Activated CD4-positive, alpha-beta T cell treated with anti-CD3 and anti-CD28 coated beads, Interleukin-2, amount 10 ng/mL, durations not matched to agents 7 days and 5 days (primary cell): ENCODE measurements at regions not wholly inside any gene's neighbourhood (a gene's known extent, or its start where the extent isn't known, plus 50 kb on each side); places are given as distances from the start of the nearest gene placed in this dataset.
"Not testable (repeated sequence)": the region's sequence is repeated elsewhere in the genome, so short reads cannot be mapped to it uniquely, and the experiment has no call there.

Experiments used
- CTCF ChIA-PET: fragments of 350-600 bp; sonication (Branson Sonifier 250); formaldehyde crosslinking; loops from one replicate; lab custom pipeline; 2021; ENCODE audit warnings: antibody characterized with exemption; lab: Charles Lee
- POLR2A ChIA-PET: fragments of 350-600 bp; sonication (Branson Sonifier 250); formaldehyde crosslinking; loops from one replicate; lab custom pipeline; 2021; ENCODE audit warnings: antibody characterized with exemption; lab: Charles Lee
- DNase-seq: peaks from one replicate; pipeline ENCODE4 v3.0.0-alpha.2; 2020
- H3K27ac Mint-ChIP-seq: one replicate; pipeline ENCODE4 v1.8.0; 2021; ENCODE audit warnings: mild to moderate bottlenecking, moderate library complexity, mixed read lengths
- H3K27me3 Mint-ChIP-seq: one replicate; pipeline ENCODE4 v1.8.0; 2021; ENCODE audit warnings: mixed read lengths
- H3K36me3 Mint-ChIP-seq: one replicate; pipeline ENCODE4 v1.8.0; 2021; ENCODE audit warnings: low read depth, mixed read lengths
- H3K4me1 Mint-ChIP-seq: one replicate; pipeline ENCODE4 v1.8.0; 2021; ENCODE audit warnings: mixed read lengths
- H3K4me3 Mint-ChIP-seq: one replicate; pipeline ENCODE4 v1.8.0; 2021; ENCODE audit warnings: mild to moderate bottlenecking, moderate library complexity, mixed read lengths
- H3K9me3 Mint-ChIP-seq: one replicate; pipeline ENCODE4 v1.8.0; 2021; ENCODE audit warnings: mixed read lengths

DNA sequence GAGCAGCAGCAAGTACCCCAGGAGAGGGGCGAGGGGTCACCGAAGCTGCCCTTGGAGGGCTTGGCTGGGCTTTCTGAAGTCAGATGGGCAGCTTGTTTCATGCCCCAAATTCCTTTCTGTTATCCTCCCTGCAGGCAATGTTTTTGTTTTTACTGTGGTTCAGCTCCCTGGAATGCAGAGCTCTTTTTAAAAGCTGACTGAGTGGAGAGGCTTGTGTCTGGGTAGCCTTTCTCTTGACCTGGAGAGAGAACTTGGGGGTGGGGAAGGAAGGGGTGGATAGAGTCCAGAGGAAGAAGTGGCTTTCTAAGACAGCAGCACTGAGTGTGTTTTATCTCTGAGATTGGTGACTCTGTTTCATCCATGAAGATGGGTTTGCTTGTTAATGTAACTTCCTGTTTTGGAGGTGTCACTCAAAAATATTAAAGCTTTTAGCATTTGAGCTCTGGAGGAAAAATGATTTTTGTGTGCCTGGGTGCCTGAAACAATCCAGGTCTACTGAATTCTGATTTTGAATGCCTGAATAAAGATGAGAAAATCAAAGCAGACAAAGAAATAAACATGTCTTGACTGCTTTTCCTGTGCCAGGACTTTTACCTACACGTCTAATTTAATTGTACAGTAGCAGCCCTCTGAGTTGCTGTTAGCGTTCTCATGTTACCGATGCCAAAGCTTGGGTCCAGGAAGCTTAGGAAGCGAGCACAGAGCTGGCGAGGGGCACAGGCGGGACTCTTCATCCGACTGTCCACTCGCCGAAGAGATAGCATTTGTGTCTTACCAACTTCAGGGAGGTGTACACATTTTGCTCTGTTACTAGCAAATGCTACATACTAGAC lies 78.2 kb upstream of the EEF1E1 start:
- CTCF ChIA-PET, result interaction anchor here (0.6 kb wide), 2 partner anchors 492 to 642 kb away, joined by 3 to 4 read pairs; no protein-coding TSS in a partner anchor
- H3K36me3 Mint-ChIP-seq, result no peaks in the 10 kb centered on the region
- no peaks in the 10 kb centered on the region for H3K4me1 Mint-ChIP-seq
- no peak for DNase-seq
- H3K9me3 Mint-ChIP-seq, result no peaks in the 10 kb centered on the region
- peaks cover 13% of the 10 kb centered on the region for H3K27me3 Mint-ChIP-seq
- no peak overlapping the region for H3K27ac Mint-ChIP-seq
- POLR2A ChIA-PET, result interaction anchor here (0.6 kb wide), 1 partner anchor 22 kb away, joined by 3 read pairs; no protein-coding TSS in a partner anchor
- no peak overlapping the region for H3K4me3 Mint-ChIP-seq

DNA sequence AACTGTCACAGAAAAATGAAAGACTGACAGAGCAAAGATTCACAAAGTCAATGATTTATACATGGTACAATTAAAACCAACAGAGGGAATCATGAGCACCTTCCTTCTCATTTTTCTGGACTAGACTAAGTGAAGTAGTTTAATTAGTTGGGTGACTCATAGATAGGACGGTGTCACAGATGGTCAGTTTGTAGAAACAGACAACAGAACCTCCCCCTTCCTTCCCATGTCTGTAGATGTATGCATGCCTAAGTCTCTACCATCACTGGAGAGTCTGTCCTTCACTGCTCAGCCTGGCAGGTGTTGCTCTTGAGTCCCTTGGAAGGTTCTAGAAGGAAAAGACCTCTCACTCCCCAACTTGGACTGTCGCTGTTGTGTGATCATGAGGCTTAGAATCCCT lies 75.4 kb upstream of the EEF1E1 start:
- H3K4me1 Mint-ChIP-seq, result no peaks in the 10 kb centered on the region
- H3K36me3 Mint-ChIP-seq, result no peaks in the 10 kb centered on the region
- peaks cover 8% of the 10 kb centered on the region for H3K27me3 Mint-ChIP-seq
- ChIA-PET POLR2A (no interaction called here), CTCF (no interaction called here)
- H3K4me3 Mint-ChIP-seq, result no peak overlapping the region
- no peak for DNase-seq
- H3K9me3 Mint-ChIP-seq, result no peaks in the 10 kb centered on the region
- no peak overlapping the region for H3K27ac Mint-ChIP-seq

DNA sequence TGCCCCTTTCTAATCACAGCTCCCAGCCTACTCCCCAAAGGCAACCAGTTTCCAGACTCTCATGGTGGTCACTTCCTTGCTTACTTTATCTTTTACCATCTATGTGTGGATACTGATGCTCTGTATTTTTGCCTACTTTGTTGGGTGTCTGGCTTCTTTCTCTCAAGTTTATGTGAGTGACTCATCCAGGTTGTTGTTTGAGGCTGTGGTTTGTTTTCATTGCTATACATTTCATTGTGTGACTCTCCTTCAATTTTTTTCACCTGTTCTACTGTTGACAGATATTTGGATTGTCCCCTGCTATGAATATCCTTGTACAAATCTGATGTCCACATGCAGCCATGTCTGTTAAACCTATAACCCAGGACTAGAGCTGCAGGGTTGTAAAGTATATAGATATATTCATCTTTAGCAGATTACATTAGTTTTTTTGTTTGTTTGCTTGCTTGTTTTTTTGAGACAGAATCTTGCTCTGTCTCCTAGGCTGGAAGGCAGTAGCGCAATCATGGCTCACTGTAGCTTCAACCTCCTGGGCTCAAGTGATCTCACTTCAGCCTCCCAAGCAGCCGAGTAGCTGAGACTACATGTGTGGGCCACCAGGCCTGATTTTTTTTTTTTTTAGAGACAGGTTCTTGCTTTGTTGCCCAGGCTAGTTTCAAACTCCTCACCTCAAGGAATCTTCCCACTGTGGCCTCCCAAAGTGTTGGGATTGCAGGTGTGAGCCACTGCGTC lies 72.9 kb upstream of the EEF1E1 start:
- H3K9me3 Mint-ChIP-seq, result no peaks in the 10 kb centered on the region
- peaks cover 6% of the 10 kb centered on the region for H3K27me3 Mint-ChIP-seq
- H3K36me3 Mint-ChIP-seq, result no peaks in the 10 kb centered on the region
- ChIA-PET POLR2A (no interaction called here), CTCF (no interaction called here)
- H3K27ac Mint-ChIP-seq, result no peak overlapping the region
- no peaks in the 10 kb centered on the region for H3K4me1 Mint-ChIP-seq
- DNase-seq, result no peak
- no peak overlapping the region for H3K4me3 Mint-ChIP-seq

DNA sequence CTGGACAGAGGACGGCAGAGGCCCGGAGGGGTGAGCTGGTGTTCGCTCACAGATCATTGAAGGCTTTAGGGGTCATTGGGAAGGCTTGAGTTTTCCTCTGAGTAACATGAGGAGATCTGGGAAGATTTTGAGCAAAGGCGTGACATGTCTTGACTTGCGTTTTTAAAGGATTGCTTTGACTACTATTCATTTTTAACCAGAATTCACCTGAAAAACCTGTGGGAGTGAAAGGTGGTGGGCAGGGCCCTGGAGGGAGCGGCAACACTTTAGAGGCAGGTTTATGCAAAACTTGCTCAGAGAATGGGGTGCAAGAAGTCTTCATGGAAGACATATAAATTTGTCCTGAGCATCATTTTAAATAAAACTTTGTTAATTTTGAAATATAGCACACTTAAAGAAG lies 72.2 kb upstream of the EEF1E1 start:
- Mint-ChIP-seq H3K27me3 (peaks cover 5% of the 10 kb centered on the region), H3K4me1 (no peaks in the 10 kb centered on the region), H3K9me3 (no peaks in the 10 kb centered on the region), H3K36me3 (no peaks in the 10 kb centered on the region), H3K4me3 (no peak overlapping the region), H3K27ac (no peak overlapping the region)
- CTCF ChIA-PET, result no interaction called here
- POLR2A ChIA-PET, result no interaction called here
- no peak for DNase-seq

DNA sequence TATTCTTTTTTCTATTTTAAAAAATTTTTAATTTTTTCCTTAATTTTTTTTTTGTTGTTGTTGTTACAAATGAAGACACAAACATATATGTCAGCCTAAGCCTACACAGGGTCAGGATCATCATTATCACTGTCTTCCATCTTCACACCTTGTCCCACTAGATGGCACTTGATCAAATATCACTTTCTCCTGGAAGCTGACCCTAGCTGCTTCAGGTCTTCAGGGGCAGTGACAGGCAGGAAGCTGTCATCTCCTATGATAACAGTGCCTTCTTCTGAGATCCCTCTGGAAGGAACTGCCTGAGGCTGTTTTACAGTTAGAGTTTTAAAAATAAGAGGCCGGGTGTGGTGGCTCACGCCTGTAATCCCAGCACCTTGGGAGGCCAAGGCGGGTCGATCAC lies 70.2 kb upstream of the EEF1E1 start:
- Mint-ChIP-seq H3K4me1 (no peaks in the 10 kb centered on the region), H3K27ac (no peak overlapping the region), H3K36me3 (no peaks in the 10 kb centered on the region), H3K9me3 (no peaks in the 10 kb centered on the region), H3K27me3 (peaks cover 5% of the 10 kb centered on the region), H3K4me3 (no peak overlapping the region)
- CTCF ChIA-PET, result no interaction called here
- DNase-seq, result no peak
- POLR2A ChIA-PET, result no interaction called here

DNA sequence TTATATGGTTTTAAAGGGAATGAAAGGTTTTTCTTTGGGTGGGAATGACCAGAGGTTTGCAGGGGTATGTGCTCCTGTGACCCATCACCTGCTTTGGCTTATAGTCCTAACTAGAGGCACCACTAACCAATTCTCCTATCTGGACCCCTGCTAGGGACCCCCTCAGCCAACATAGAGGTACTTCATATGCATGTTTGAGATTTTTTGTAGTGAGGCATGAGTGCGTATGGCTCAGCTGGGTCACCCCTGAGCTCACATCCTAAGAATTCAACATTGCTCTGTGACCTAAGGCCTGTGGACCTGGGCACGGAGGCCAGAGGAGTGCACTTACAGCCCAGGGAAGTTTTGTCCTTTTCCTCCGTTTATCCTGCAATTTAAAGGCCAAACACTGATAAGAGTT lies 68.4 kb upstream of the EEF1E1 start:
- DNase-seq, result no peak
- no peaks in the 10 kb centered on the region for H3K4me1 Mint-ChIP-seq
- H3K27ac Mint-ChIP-seq, result no peak overlapping the region
- H3K36me3 Mint-ChIP-seq, result no peaks in the 10 kb centered on the region
- ChIA-PET CTCF (no interaction called here), POLR2A (no interaction called here)
- no peak overlapping the region for H3K4me3 Mint-ChIP-seq
- H3K27me3 Mint-ChIP-seq, result peaks cover under 1% of the 10 kb centered on the region
- H3K9me3 Mint-ChIP-seq, result no peaks in the 10 kb centered on the region

DNA sequence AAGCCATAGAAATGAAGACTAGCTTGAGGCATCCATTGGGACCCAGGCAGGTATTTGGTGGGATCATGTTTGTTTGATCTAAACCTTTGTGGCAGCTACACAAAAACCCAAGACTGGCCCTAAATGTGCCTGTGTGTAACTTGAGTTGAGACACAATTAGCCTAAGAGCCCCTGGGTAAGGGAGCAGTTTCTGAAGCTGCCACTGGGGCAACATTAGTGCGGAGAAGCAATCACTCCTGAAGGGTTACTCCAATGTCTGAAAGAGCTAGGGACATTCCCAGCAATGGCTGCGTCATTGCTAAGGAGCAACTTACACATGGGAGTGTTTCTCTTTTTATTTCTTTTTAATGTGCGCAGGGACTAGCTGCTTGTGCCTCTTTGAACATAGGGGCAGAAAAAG lies 67.9 kb upstream of the EEF1E1 start:
- Mint-ChIP-seq H3K27me3 (no peaks in the 10 kb centered on the region), H3K36me3 (no peaks in the 10 kb centered on the region), H3K4me1 (no peaks in the 10 kb centered on the region), H3K4me3 (no peak overlapping the region), H3K27ac (no peak overlapping the region), H3K9me3 (no peaks in the 10 kb centered on the region)
- no peak for DNase-seq
- ChIA-PET POLR2A (no interaction called here), CTCF (no interaction called here)

DNA sequence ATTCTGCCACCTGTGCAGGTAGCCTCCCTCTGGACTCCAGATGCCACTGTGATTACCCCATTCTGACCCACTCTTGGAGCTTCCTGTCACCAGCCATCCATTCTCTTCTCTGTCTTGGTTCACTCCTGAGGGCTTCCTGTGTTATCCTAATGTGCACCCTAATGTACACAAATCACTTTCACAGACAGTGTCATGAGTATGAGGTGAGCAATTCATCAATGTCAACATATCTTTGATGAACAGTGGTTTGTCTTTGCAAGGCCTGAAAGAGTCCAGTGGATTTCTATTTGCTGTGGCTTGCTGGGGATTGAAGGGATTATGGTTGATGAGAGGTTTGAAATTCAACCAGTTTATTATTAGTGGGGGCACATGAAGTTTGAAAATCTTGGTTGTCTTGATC lies 63.8 kb upstream of the EEF1E1 start:
- no peaks in the 10 kb centered on the region for H3K4me1 Mint-ChIP-seq
- no peaks in the 10 kb centered on the region for H3K36me3 Mint-ChIP-seq
- ChIA-PET POLR2A (no interaction called here), CTCF (interaction anchor here (1.6 kb wide), 1 partner anchor 13 kb away, joined by 3 read pairs; no protein-coding TSS in a partner anchor)
- no peaks in the 10 kb centered on the region for H3K27me3 Mint-ChIP-seq
- H3K9me3 Mint-ChIP-seq, result peaks cover 4% of the 10 kb centered on the region
- no peak for DNase-seq
- H3K27ac Mint-ChIP-seq, result no peak overlapping the region
- no peak overlapping the region for H3K4me3 Mint-ChIP-seq

DNA sequence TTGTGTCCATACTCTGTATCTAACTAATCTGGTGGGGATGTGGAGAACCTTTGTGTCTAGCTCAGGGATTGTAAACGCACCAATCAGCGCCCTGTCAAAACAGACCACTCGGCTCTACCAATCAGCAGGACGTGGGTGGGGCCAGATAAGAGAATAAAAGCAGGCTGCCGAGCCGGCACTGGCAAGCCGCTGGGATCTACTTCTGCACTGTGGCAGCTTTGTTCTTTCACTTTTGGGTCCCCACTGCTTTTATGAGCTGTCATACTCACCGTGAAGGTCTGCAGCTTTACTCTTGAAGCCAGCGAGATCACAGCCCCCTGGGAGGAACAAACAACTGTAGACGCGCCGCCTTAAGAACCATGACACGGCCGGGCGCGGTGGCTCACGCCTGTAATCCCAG lies 62.7 kb upstream of the EEF1E1 start:
- POLR2A ChIA-PET, H3K4me3 Mint-ChIP-seq, CTCF ChIA-PET, H3K27ac Mint-ChIP-seq, H3K9me3 Mint-ChIP-seq, DNase-seq, H3K27me3 Mint-ChIP-seq, H3K36me3 Mint-ChIP-seq, H3K4me1 Mint-ChIP-seq: not testable (repeated sequence)

DNA sequence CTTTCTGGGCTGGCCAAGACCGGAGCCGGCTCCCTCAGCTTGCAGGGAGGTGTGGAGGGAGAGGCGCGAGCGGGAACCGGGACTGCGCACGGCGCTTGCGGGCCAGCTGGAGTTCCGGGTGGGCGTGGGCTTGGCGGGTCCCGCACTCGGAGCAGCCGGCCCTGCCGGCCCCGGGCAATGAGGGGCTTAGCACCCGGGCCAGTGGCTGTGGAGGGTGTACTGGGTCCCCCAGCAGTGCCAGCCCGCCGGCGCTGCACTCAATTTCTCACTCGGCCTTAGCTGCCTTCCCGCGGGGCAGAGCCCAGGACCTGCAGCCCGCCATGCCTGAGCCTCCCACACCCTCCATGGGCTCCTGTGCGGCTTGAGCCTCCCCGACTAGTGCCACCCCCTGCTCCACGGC lies 61.9 kb upstream of the EEF1E1 start:
- H3K27ac Mint-ChIP-seq, DNase-seq, H3K9me3 Mint-ChIP-seq, H3K4me3 Mint-ChIP-seq, H3K4me1 Mint-ChIP-seq, H3K36me3 Mint-ChIP-seq, CTCF ChIA-PET, POLR2A ChIA-PET, H3K27me3 Mint-ChIP-seq: not testable (repeated sequence)

DNA sequence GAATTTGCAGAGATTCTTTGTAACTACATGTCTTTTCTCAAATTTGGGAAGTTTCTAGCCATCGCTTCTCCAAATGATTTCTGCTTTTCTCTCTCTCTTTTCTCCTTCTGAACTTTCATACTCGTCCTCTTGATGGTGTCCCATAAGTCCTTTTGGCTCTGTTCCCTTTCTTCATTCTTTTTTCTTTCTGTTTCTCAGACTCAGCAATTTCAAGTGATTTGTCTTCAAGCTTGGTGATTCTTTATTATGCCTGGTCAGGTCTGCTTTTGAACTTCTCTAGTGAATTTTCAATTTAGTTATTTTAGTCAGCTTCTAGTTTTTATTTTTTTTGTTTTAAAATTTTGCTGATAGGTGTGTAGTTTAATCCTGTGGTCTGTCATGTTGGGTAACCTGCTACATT lies 57.6 kb upstream of the EEF1E1 start:
- ChIA-PET CTCF (no interaction called here), POLR2A (no interaction called here)
- Mint-ChIP-seq H3K36me3 (no peaks in the 10 kb centered on the region), H3K4me1 (no peaks in the 10 kb centered on the region), H3K27me3 (peaks cover 13% of the 10 kb centered on the region), H3K27ac (no peak overlapping the region), H3K9me3 (peaks cover 4% of the 10 kb centered on the region), H3K4me3 (no peak overlapping the region)
- no peak for DNase-seq

DNA sequence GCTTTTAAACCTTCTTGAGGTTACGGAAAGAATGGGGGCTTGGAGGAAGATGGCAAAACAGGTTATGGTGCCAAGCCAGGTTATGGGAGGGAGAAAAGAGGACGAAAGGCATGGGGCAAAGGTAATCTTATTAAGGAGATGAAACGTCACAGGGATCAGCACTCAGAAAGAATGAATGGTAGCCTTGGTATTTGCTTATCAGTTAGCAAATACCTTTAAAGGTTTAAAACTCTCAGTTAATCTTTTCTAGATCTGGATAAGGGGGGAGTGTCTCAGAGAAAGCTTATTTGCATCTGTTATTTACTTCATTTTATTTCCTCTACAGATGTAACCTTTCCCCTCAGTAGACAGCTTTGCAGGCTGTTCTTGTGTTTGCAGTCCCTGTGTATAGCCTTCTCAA lies 55.5 kb upstream of the EEF1E1 start:
- ChIA-PET CTCF (no interaction called here), POLR2A (no interaction called here)
- no peak overlapping the region for H3K27ac Mint-ChIP-seq
- H3K9me3 Mint-ChIP-seq, result peaks cover 4% of the 10 kb centered on the region
- H3K27me3 Mint-ChIP-seq, result peaks cover 15% of the 10 kb centered on the region
- no peak overlapping the region for H3K4me3 Mint-ChIP-seq
- no peaks in the 10 kb centered on the region for H3K4me1 Mint-ChIP-seq
- DNase-seq, result no peak
- no peaks in the 10 kb centered on the region for H3K36me3 Mint-ChIP-seq

DNA sequence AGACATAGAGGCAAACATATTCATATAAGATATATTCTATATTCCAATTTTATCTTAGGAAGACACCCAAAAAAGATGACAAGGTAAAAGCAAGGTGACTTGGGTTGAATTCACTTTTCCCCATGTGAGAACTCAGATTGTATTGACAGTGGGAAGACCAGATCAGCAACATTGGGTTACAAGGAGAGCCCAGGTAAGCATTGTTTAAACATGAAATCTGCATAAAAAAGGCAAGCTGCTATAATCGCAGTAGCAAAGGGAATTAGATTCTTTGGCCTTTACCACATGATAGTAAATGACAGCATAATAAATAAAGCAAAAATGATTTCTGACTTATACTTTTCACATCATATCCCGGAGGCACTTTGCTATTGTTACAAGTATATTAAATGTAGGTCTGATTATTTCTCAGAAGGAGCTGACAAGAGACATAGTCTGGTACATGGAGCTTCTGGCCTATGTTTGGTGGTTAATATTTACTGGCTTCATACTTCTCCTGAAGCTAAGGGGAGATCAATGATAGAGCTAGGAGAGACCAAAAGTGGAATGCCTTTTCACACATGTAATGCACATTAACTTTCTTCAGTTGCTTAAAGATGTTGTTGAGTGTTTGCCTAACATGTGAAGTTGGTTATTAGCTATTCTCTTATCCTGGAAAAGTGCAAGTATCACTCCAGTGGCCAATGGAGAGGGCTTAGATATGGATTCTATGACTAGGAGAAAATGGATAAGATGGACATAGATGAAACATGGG lies 53.1 kb upstream of the EEF1E1 start:
- ChIA-PET CTCF (no interaction called here), POLR2A (no interaction called here)
- Mint-ChIP-seq H3K27me3 (peaks cover 15% of the 10 kb centered on the region), H3K9me3 (no peaks in the 10 kb centered on the region), H3K36me3 (no peaks in the 10 kb centered on the region), H3K4me3 (no peak overlapping the region), H3K27ac (no peak overlapping the region), H3K4me1 (no peaks in the 10 kb centered on the region)
- no peak for DNase-seq
